Mesendoderm (in vitro differentiated cells): ENCODE measurements at regions not wholly inside any gene's neighbourhood (a gene's known extent, or its start where the extent isn't known, plus 50 kb on each side); places are given as distances from the start of the nearest gene placed in this dataset.
A peak's percentile ranks its signal among the peaks of the same experiment; 100 is the strongest.

ENCODE experiments used
- DNase-seq: peaks from one replicate; pipeline ENCODE4 v3.0.0; 2013
- H2AK5ac ChIP-seq: 2 replicates; pipeline ENCODE4 v1.6.1; 2013; ENCODE audit warnings: low read length, inconsistent platforms
- H2BK120ac ChIP-seq: 2 replicates; pipeline ENCODE4 v1.6.1; 2013; ENCODE audit warnings: low read depth, mild to moderate bottlenecking, low read length, moderate library complexity, mixed read lengths
- H2BK15ac ChIP-seq: replicated peaks from 2 replicates; pipeline ENCODE4 v1.6.1; 2013; ENCODE audit warnings: low read depth, mild to moderate bottlenecking, moderate library complexity
- H2BK5ac ChIP-seq: 2 replicates; pipeline ENCODE4 v1.6.1; 2013; ENCODE audit warnings: low read length, inconsistent platforms
- H3K18ac ChIP-seq: 2 replicates; pipeline ENCODE4 v1.6.1; 2013; ENCODE audit warnings: mild to moderate bottlenecking, low read length, mixed read lengths
- H3K23ac ChIP-seq: one replicate; pipeline ENCODE4 v1.6.1; 2013; ENCODE audit warnings: low read length
- H3K27ac ChIP-seq: 2 replicates; pipeline ENCODE4 v1.5.1; 2013; ENCODE audit warnings: low read depth, mild to moderate bottlenecking, inconsistent platforms, low read length, moderate library complexity
- H3K27me3 ChIP-seq: 2 replicates; pipeline ENCODE4 v1.6.1; 2013; ENCODE audit warnings: low read length, control low read depth, mild to moderate bottlenecking, inconsistent platforms; ENCODE audit not compliant: insufficient read depth, poor library complexity
- H3K36me3 ChIP-seq: 2 replicates; pipeline ENCODE4 v1.6.1; 2013; ENCODE audit warnings: low read length, inconsistent platforms; ENCODE audit not compliant: control insufficient read depth, insufficient read depth
- H3K4ac ChIP-seq: one replicate; pipeline ENCODE4 v1.6.1; 2013; ENCODE audit warnings: low read depth, mild to moderate bottlenecking, low read length, moderate library complexity
- H3K4me1 ChIP-seq: 2 replicates; pipeline ENCODE4 v1.6.1; 2013; ENCODE audit warnings: low read depth, low read length, inconsistent platforms; ENCODE audit not compliant: control insufficient read depth
- H3K4me2 ChIP-seq: 2 replicates; pipeline ENCODE4 v1.6.1; 2013; ENCODE audit warnings: low read length
- H3K4me3 ChIP-seq: 2 replicates; pipeline ENCODE4 v1.5.1; 2013; ENCODE audit warnings: mild to moderate bottlenecking, low read length
- H3K56ac ChIP-seq: one replicate; pipeline ENCODE4 v1.6.1; 2013; ENCODE audit warnings: low read length
- H3K79me1 ChIP-seq: 2 replicates; pipeline ENCODE4 v1.6.1; 2013; ENCODE audit warnings: low read length, inconsistent platforms
- H3K79me2 ChIP-seq: 2 replicates; pipeline ENCODE4 v1.6.1; 2013; ENCODE audit warnings: mild to moderate bottlenecking, low read length; ENCODE audit not compliant: control insufficient read depth, insufficient read depth
- H3K9ac ChIP-seq: 2 replicates; pipeline ENCODE4 v1.6.1; 2013; ENCODE audit warnings: low read length, inconsistent platforms
- H4K5ac ChIP-seq: one replicate; pipeline ENCODE4 v1.6.1; 2013; ENCODE audit warnings: low read length
- H4K8ac ChIP-seq: one replicate; pipeline ENCODE4 v1.6.1; 2013; ENCODE audit warnings: low read depth, mild to moderate bottlenecking, control low read depth, low read length, moderate library complexity
- WGBS: extraction: QIAGEN DNeasy Blood & Tissue Kit; methylation state at CpG from one replicate; pipeline ENCODE4 v1.1.7; 2013; ENCODE audit warnings: low lambda C conversion rate, missing lambda C conversion rate; ENCODE audit not compliant: insufficient coverage; ENCODE audit errors: extremely low coverage; 5-methylcytosine and 5-hydroxymethylcytosine counted together

DNA sequence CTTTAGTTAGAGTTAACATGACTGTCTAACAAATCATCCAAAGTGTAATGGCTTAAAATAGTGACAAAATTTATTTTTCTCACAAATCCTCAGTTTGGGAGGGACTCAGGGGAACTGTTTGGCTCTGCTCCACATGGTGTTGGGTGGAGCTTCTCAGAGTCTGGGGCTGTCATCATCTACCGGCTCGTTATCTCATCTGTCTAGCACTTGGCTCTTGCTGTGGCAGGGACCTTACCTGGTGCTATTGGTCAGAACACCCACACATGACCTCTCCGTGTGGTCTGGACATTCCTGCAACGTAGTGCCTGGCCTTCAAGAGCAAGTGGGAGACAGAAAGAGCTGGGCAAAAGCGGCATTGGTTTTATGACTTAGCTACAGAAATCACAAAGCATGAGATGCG is 866.9 kb upstream of the FRG1 start:
- H4K5ac ChIP-seq, result no peak overlapping the region
- no peak overlapping the region for H2BK5ac ChIP-seq
- no peak overlapping the region for H2AK5ac ChIP-seq
- H3K9ac ChIP-seq, result no peak overlapping the region
- no peak overlapping the region for H4K8ac ChIP-seq
- no peaks in the 10 kb centered on the region for H3K27me3 ChIP-seq
- no peak overlapping the region for H2BK15ac ChIP-seq
- no peaks in the 10 kb centered on the region for H3K79me2 ChIP-seq
- H3K36me3 ChIP-seq, result no peaks in the 10 kb centered on the region
- no peak overlapping the region for H3K23ac ChIP-seq
- no peak overlapping the region for H3K4me2 ChIP-seq
- WGBS, result no CpG with 5 or more reads among the region's 6 CpGs
- H3K79me1 ChIP-seq, result no peaks in the 10 kb centered on the region
- no peak overlapping the region for H3K4me3 ChIP-seq
- no peaks in the 10 kb centered on the region for H3K4me1 ChIP-seq
- no peak overlapping the region for H3K4ac ChIP-seq
- peak; percentile 61 for DNase-seq
- H3K18ac ChIP-seq, result no peak overlapping the region
- no peak overlapping the region for H3K56ac ChIP-seq
- no peak overlapping the region for H2BK120ac ChIP-seq
- no peak overlapping the region for H3K27ac ChIP-seq

GRCh38 chr4:189081826-189082225 is 858.8 kb upstream of the FRG1 start:
- Histone ChIP-seq H3K79me2 (no peaks in the 10 kb centered on the region), H2BK15ac (no peak overlapping the region), H2AK5ac (no peak overlapping the region), H3K36me3 (no peaks in the 10 kb centered on the region), H3K79me1 (no peaks in the 10 kb centered on the region), H3K18ac (no peak overlapping the region), H4K8ac (no peak overlapping the region), H4K5ac (no peak overlapping the region), H3K4me3 (no peak overlapping the region), H3K4ac (no peak overlapping the region), H3K4me1 (no peaks in the 10 kb centered on the region), H3K9ac (no peak overlapping the region), H3K56ac (no peak overlapping the region), H2BK120ac (no peak overlapping the region), H3K4me2 (no peak overlapping the region), H3K23ac (no peak overlapping the region), H2BK5ac (no peak overlapping the region), H3K27me3 (no peaks in the 10 kb centered on the region), H3K27ac (no peak overlapping the region)
- DNase-seq, result no peak

DNA sequence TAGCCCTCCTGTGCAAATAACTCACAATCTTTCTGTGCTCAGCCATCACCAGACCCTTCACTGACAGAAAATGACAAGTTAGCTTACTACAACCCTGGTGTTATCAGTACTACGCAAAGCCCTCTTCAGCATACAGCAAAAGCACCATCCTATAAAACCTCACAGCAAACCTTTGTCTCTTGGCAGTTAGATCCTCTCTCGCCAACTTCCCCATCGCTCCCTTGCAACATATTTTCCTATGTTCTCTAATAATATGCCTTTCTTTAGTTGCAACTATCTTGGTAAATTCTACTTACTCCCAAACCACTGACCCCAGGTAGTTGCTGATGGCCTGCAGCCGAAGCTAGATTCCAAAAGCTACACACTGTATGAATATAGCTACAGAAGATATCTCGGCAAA is 856.9 kb upstream of the FRG1 start:
- Histone ChIP-seq H3K36me3 (no peaks in the 10 kb centered on the region), H3K56ac (no peak overlapping the region), H3K4ac (no peak overlapping the region), H3K79me1 (no peaks in the 10 kb centered on the region), H3K23ac (no peak overlapping the region), H3K9ac (no peak overlapping the region), H3K4me3 (no peak overlapping the region), H3K4me1 (no peaks in the 10 kb centered on the region), H2AK5ac (no peak overlapping the region), H3K4me2 (no peak overlapping the region), H2BK15ac (no peak overlapping the region), H3K27me3 (no peaks in the 10 kb centered on the region), H4K8ac (no peak overlapping the region), H4K5ac (no peak overlapping the region), H3K18ac (no peak overlapping the region), H3K79me2 (no peaks in the 10 kb centered on the region), H3K27ac (no peak overlapping the region), H2BK120ac (no peak overlapping the region), H2BK5ac (no peak overlapping the region)
- no peak for DNase-seq
- WGBS, result no CpG with 5 or more reads among the region's 5 CpGs

DNA sequence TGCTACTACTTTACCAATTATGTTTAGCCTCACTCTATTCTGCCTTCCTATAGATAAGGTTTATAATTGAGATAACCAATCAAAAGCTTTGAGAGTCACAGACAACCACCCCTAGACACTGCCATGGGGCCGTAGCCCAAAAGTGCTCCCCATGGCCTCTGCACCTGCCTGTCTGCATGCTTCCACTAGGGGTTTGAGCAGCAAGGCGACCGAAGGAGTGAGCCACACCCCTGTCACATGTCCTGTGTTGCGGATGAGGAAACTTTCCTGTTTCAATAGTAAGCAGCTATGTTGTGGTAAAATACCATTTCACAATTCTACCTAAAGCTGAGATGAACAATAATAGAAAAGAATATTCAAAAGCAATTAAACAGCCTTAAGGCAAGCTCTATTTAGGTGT is 856.0 kb upstream of the FRG1 start:
- Histone ChIP-seq H3K4me1 (no peaks in the 10 kb centered on the region), H3K79me2 (no peaks in the 10 kb centered on the region), H4K8ac (no peak overlapping the region), H3K4ac (no peak overlapping the region), H3K36me3 (no peaks in the 10 kb centered on the region), H3K18ac (no peak overlapping the region), H2BK5ac (no peak overlapping the region), H2BK15ac (no peak overlapping the region), H2BK120ac (no peak overlapping the region), H4K5ac (no peak overlapping the region), H3K4me2 (no peak overlapping the region), H3K4me3 (no peak overlapping the region), H3K23ac (no peak overlapping the region), H3K27ac (no peak overlapping the region), H3K79me1 (no peaks in the 10 kb centered on the region), H3K56ac (no peak overlapping the region), H3K27me3 (no peaks in the 10 kb centered on the region), H3K9ac (no peak overlapping the region), H2AK5ac (no peak overlapping the region)
- no CpG with 5 or more reads among the region's 4 CpGs for WGBS
- peak; percentile 39 for DNase-seq

DNA sequence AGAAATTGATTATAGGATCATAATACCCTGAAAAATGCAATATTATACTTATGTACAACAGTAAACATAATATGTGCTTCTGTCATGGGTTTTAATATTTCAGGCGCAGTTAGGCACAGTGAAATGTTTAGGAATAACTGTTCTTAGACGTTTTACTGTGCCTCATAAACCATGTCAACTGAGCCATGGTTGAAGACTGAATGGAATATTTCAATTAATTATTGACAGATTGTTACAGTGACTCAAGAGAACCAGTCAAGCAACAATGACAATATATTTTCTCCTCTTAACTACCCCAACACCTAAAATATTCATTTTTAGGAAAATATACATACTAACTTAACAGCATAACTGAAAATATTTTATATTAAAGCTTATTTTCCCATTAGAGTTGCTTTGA is 852.7 kb upstream of the FRG1 start:
- no peak for DNase-seq
- H3K27me3 ChIP-seq, result no peaks in the 10 kb centered on the region
- no CpG with 5 or more reads among the region's 2 CpGs for WGBS
- no peaks in the 10 kb centered on the region for H3K79me2 ChIP-seq
- H3K4me3 ChIP-seq, result no peak overlapping the region
- H3K4ac ChIP-seq, result no peak overlapping the region
- no peak overlapping the region for H2BK15ac ChIP-seq
- no peak overlapping the region for H4K8ac ChIP-seq
- H3K9ac ChIP-seq, result no peak overlapping the region
- H2BK120ac ChIP-seq, result no peak overlapping the region
- no peak overlapping the region for H3K4me2 ChIP-seq
- no peak overlapping the region for H4K5ac ChIP-seq
- H3K56ac ChIP-seq, result no peak overlapping the region
- H3K23ac ChIP-seq, result no peak overlapping the region
- H3K18ac ChIP-seq, result no peak overlapping the region
- no peak overlapping the region for H2AK5ac ChIP-seq
- no peaks in the 10 kb centered on the region for H3K79me1 ChIP-seq
- H3K27ac ChIP-seq, result no peak overlapping the region
- H3K4me1 ChIP-seq, result no peaks in the 10 kb centered on the region
- H2BK5ac ChIP-seq, result no peak overlapping the region
- no peaks in the 10 kb centered on the region for H3K36me3 ChIP-seq

- Histone ChIP-seq H3K27ac (no peak overlapping the region), H3K79me2 (no peaks in the 10 kb centered on the region), H3K9ac (no peak overlapping the region), H2BK15ac (no peak overlapping the region), H2BK5ac (no peak overlapping the region), H3K23ac (no peak overlapping the region), H3K4me3 (no peak overlapping the region), H4K5ac (no peak overlapping the region), H3K36me3 (no peaks in the 10 kb centered on the region), H3K4ac (no peak overlapping the region), H3K79me1 (no peaks in the 10 kb centered on the region), H2BK120ac (no peak overlapping the region), H3K18ac (no peak overlapping the region), H2AK5ac (no peak overlapping the region), H3K27me3 (no peaks in the 10 kb centered on the region), H3K56ac (no peak overlapping the region), H3K4me2 (no peak overlapping the region), H3K4me1 (no peaks in the 10 kb centered on the region), H4K8ac (no peak overlapping the region)
- WGBS, result no CpG with 5 or more reads among the region's 5 CpGs
- DNase-seq, result no peak
Measured at GRCh38 chr4:189088780-189089179, 851.9 kb upstream of the FRG1 start.
